ENCODE measurements at regions not wholly inside any gene's neighbourhood (a gene's known extent, or its start where the extent isn't known, plus 50 kb on each side); places are given as distances from the start of the nearest gene placed in this dataset.

- TF ChIP-seq ZNF547 (CRISPR knock-in tag; IDR thresholded peaks at IDR 0.05) = no peak
- no peak for TF ChIP-seq KLF6 (CRISPR knock-in tag; IDR thresholded peaks at IDR 0.05)
- no peak for TF ChIP-seq ZNF260 (CRISPR knock-in tag; IDR thresholded peaks at IDR 0.05; ENCODE audit: borderline replicate concordance, low read depth)
- TF ChIP-seq, protein P1, sequence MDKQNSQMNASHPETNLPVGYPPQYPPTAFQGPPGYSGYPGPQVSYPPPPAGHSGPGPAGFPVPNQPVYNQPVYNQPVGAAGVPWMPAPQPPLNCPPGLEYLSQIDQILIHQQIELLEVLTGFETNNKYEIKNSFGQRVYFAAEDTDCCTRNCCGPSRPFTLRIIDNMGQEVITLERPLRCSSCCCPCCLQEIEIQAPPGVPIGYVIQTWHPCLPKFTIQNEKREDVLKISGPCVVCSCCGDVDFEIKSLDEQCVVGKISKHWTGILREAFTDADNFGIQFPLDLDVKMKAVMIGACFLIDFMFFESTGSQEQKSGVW (CRISPR knock-in tag; IDR thresholded peaks at IDR 0.05; ENCODE audit: borderline replicate concordance) = no peak
- TF ChIP-seq CEBPG (CRISPR knock-in tag; IDR thresholded peaks at IDR 0.05) = no peak
- 0 out of 2 replicates have a peak, but pooled peaks have one; percentile 55 for TF ChIP-seq MYC (CRISPR knock-in tag; IDR thresholded peaks at IDR 0.05; ENCODE audit: borderline replicate concordance)
- no peak for TF ChIP-seq ZNF17 (CRISPR knock-in tag; IDR thresholded peaks at IDR 0.05)
- no peak for TF ChIP-seq ZMYM3 (CRISPR knock-in tag; IDR thresholded peaks at IDR 0.05)
- no peak for TF ChIP-seq ZNF142 (CRISPR knock-in tag; IDR thresholded peaks at IDR 0.05)
- no peak for TF ChIP-seq HIVEP1 (CRISPR knock-in tag; IDR thresholded peaks at IDR 0.05)
- TF ChIP-seq, protein P2, sequence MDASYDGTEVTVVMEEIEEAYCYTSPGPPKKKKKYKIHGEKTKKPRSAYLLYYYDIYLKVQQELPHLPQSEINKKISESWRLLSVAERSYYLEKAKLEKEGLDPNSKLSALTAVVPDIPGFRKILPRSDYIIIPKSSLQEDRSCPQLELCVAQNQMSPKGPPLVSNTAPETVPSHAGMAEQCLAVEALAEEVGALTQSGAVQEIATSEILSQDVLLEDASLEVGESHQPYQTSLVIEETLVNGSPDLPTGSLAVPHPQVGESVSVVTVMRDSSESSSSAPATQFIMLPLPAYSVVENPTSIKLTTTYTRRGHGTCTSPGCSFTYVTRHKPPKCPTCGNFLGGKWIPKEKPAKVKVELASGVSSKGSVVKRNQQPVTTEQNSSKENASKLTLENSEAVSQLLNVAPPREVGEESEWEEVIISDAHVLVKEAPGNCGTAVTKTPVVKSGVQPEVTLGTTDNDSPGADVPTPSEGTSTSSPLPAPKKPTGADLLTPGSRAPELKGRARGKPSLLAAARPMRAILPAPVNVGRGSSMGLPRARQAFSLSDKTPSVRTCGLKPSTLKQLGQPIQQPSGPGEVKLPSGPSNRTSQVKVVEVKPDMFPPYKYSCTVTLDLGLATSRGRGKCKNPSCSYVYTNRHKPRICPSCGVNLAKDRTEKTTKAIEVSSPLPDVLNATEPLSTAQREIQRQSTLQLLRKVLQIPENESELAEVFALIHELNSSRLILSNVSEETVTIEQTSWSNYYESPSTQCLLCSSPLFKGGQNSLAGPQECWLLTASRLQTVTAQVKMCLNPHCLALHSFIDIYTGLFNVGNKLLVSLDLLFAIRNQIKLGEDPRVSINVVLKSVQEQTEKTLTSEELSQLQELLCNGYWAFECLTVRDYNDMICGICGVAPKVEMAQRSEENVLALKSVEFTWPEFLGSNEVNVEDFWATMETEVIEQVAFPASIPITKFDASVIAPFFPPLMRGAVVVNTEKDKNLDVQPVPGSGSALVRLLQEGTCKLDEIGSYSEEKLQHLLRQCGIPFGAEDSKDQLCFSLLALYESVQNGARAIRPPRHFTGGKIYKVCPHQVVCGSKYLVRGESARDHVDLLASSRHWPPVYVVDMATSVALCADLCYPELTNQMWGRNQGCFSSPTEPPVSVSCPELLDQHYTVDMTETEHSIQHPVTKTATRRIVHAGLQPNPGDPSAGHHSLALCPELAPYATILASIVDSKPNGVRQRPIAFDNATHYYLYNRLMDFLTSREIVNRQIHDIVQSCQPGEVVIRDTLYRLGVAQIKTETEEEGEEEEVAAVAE (CRISPR knock-in tag; IDR thresholded peaks at IDR 0.05; ENCODE audit: borderline replicate concordance) = no peak
- TF ChIP-seq MIER2 (CRISPR knock-in tag; IDR thresholded peaks at IDR 0.05) = no peak
- TF ChIP-seq ARID5B (CRISPR knock-in tag; IDR thresholded peaks at IDR 0.05) = no peak
- TF ChIP-seq KDM6A (CRISPR knock-in tag; IDR thresholded peaks at IDR 0.05; ENCODE audit: low read depth) = no peak
- 0 out of 2 replicates have a peak, but pooled peaks have one; percentile 29 for TF ChIP-seq ZZZ3 (CRISPR knock-in tag; IDR thresholded peaks at IDR 0.05; ENCODE audit: borderline replicate concordance)
- no peak for TF ChIP-seq EP300 (IDR thresholded peaks at IDR 0.05; ENCODE audit: low read depth in 2 of 2, low read length in 2 of 2)
- TF ChIP-seq EP300 (CRISPR knock-in tag; IDR thresholded peaks at IDR 0.05; ENCODE audit: borderline replicate concordance) = no peak
Measured at GRCh38 chr5:8458038-8458383, 589.1 kb downstream of the MTRR start (continued).
